Osteoblast (primary cell): ENCODE measurements at regions not wholly inside any gene's neighbourhood (a gene's known extent, or its start where the extent isn't known, plus 50 kb on each side); places are given as distances from the start of the nearest gene placed in this dataset.
"Not testable (repeated sequence)": the region's sequence is repeated elsewhere in the genome, so short reads cannot be mapped to it uniquely, and the experiment has no call there.

ENCODE experiments used
- DNase-seq: peaks from one replicate; pipeline ENCODE4 v3.0.0; 2011; ENCODE audit warnings: low spot score, mixed read lengths; ENCODE audit not compliant: insufficient read length; ENCODE audit errors: missing footprints
- H2AFZ ChIP-seq: 2 replicates; pipeline ENCODE4 v1.6.0; 2011; ENCODE audit warnings: mild to moderate bottlenecking, low read length
- H3K27ac ChIP-seq: 2 replicates; pipeline ENCODE4 v1.5.1; 2011; ENCODE audit warnings: mild to moderate bottlenecking, low read depth, low read length, moderate library complexity
- H3K27me3 ChIP-seq: 2 replicates; pipeline ENCODE4 v1.6.0; 2012; ENCODE audit warnings: mild to moderate bottlenecking, control low read depth, inconsistent platforms, low read length, moderate library complexity; ENCODE audit not compliant: insufficient read depth
- H3K36me3 ChIP-seq: 2 replicates; pipeline ENCODE4 v1.5.1; 2011; ENCODE audit warnings: mild to moderate bottlenecking, low read length, control low read depth, moderate library complexity; ENCODE audit not compliant: insufficient read depth
- H3K4me1 ChIP-seq: 2 replicates; pipeline ENCODE4 v1.5.1; 2011; ENCODE audit warnings: mild to moderate bottlenecking, low read length, control low read depth, moderate library complexity; ENCODE audit not compliant: insufficient read depth
- H3K4me2 ChIP-seq: 2 replicates; pipeline ENCODE4 v1.6.0; 2011; ENCODE audit warnings: mild to moderate bottlenecking, low read length; ENCODE audit not compliant: insufficient read depth
- H3K4me3 ChIP-seq: fragments of 200-600 bp; sonication (generic); 3 replicates; pipeline ENCODE4 v1.5.1; 2012; ENCODE audit warnings: mild to moderate bottlenecking, low read length, inconsistent platforms; ENCODE audit not compliant: insufficient read depth
- H3K79me2 ChIP-seq: 2 replicates; pipeline ENCODE4 v1.6.0; 2012; ENCODE audit warnings: mild to moderate bottlenecking, low read length, control low read depth, inconsistent platforms; ENCODE audit not compliant: insufficient read depth
- H3K9me3 ChIP-seq: 2 replicates; pipeline ENCODE4 v1.5.1; 2011; ENCODE audit warnings: low read depth, low read length, control low read depth
- H4K20me1 ChIP-seq: 2 replicates; pipeline ENCODE4 v1.6.0; 2012; ENCODE audit warnings: mild to moderate bottlenecking, low read length, control low read depth; ENCODE audit not compliant: insufficient read depth
- CTCF ChIP-seq: IDR thresholded peaks from 2 replicates; pipeline ENCODE4 v1.5.1; 2011; ENCODE audit warnings: mild to moderate bottlenecking, low read depth, low read length, moderate library complexity; ENCODE audit errors: extremely low read depth

GRCh38 chr4:123024710-123025109, 102.3 kb upstream of the NUDT6 start:
- no peak for TF ChIP-seq CTCF
- Histone ChIP-seq H3K79me2 (no peaks in the 10 kb centered on the region), H2AFZ (no peak overlapping the region), H3K9me3 (no peaks in the 10 kb centered on the region), H3K36me3 (no peaks in the 10 kb centered on the region), H3K4me1 (peaks cover 3% of the 10 kb centered on the region), H3K27me3 (no peaks in the 10 kb centered on the region), H4K20me1 (no peaks in the 10 kb centered on the region), H3K27ac (no peak overlapping the region), H3K4me3 (no peak overlapping the region), H3K4me2 (no peak overlapping the region)
- DNase-seq: no peak

GRCh38 chr4:123025398-123025797, 103.0 kb upstream of the NUDT6 start:
- no peaks in the 10 kb centered on the region for H4K20me1 ChIP-seq
- DNase-seq: no peak
- H3K9me3 ChIP-seq: no peaks in the 10 kb centered on the region
- no peaks in the 10 kb centered on the region for H3K27me3 ChIP-seq
- peaks cover 3% of the 10 kb centered on the region for H3K4me1 ChIP-seq
- no peaks in the 10 kb centered on the region for H3K79me2 ChIP-seq
- H3K27ac ChIP-seq: no peak overlapping the region
- H3K36me3 ChIP-seq: no peaks in the 10 kb centered on the region
- H3K4me3 ChIP-seq: no peak overlapping the region
- H2AFZ ChIP-seq: no peak overlapping the region
- no peak overlapping the region for H3K4me2 ChIP-seq
- no peak for TF ChIP-seq CTCF

- H3K27ac ChIP-seq, H3K27me3 ChIP-seq, H3K9me3 ChIP-seq, H3K79me2 ChIP-seq, H3K4me1 ChIP-seq, H2AFZ ChIP-seq, H4K20me1 ChIP-seq, DNase-seq, H3K36me3 ChIP-seq, H3K4me3 ChIP-seq, H3K4me2 ChIP-seq: not testable (repeated sequence)
Observed at GRCh38 chr4:123026015-123026414, 103.6 kb upstream of the NUDT6 start.

GRCh38 chr4:123031664-123032063, 109.3 kb upstream of the NUDT6 start:
- Histone ChIP-seq H3K27ac (no peak overlapping the region), H3K9me3 (no peaks in the 10 kb centered on the region), H3K36me3 (no peaks in the 10 kb centered on the region), H3K4me2 (no peak overlapping the region), H3K4me3 (no peak overlapping the region), H2AFZ (no peak overlapping the region), H4K20me1 (no peaks in the 10 kb centered on the region), H3K4me1 (peaks cover 3% of the 10 kb centered on the region), H3K79me2 (no peaks in the 10 kb centered on the region), H3K27me3 (no peaks in the 10 kb centered on the region)
- no peak for TF ChIP-seq CTCF
- no peak for DNase-seq

- no peaks in the 10 kb centered on the region for H3K36me3 ChIP-seq
- no peak overlapping the region for H3K4me3 ChIP-seq
- H3K27me3 ChIP-seq: no peaks in the 10 kb centered on the region
- H2AFZ ChIP-seq: no peak overlapping the region
- no peak for DNase-seq
- H3K4me1 ChIP-seq: peaks cover 5% of the 10 kb centered on the region
- no peaks in the 10 kb centered on the region for H3K79me2 ChIP-seq
- no peak for TF ChIP-seq CTCF
- H3K4me2 ChIP-seq: no peak overlapping the region
- no peak overlapping the region for H3K27ac ChIP-seq
- no peaks in the 10 kb centered on the region for H3K9me3 ChIP-seq
- no peaks in the 10 kb centered on the region for H4K20me1 ChIP-seq
Observed at GRCh38 chr4:123034023-123034422, 111.6 kb upstream of the NUDT6 start.
